ENCODE measurements at regions not wholly inside any gene's neighbourhood (a gene's known extent, or its start where the extent isn't known, plus 50 kb on each side); places are given as distances from the start of the nearest gene placed in this dataset.

DNA sequence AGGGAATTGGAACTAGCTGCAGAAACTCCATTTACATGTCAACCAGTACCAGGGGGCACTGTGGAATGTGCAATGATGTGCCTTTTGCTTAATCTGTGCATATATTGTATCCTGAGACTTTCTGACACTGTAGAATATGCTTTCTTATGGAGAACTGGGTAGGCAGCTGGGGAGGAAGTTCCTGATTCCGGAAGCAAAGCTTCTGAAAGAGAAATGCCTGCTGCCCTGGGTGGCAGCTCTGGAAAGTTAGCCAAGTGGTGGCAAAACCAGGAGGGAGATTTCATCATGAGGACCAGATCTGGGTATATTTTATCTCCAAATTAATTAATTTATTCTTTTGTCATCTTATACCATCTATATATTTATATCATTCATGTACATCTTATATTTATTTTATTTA lies 116.7 kb downstream of the XCL2 start:
- TF ChIP-seq CTCF (CRISPR knock-in tag; IDR thresholded peaks at IDR 0.05) = no peak
- TF ChIP-seq POLR2A (IDR thresholded peaks at IDR 0.05; ENCODE audit: insufficient read depth in 1 of 2, low read depth in 2 of 2, low read length in 2 of 2) = no peak
- TF ChIP-seq, protein P1, sequence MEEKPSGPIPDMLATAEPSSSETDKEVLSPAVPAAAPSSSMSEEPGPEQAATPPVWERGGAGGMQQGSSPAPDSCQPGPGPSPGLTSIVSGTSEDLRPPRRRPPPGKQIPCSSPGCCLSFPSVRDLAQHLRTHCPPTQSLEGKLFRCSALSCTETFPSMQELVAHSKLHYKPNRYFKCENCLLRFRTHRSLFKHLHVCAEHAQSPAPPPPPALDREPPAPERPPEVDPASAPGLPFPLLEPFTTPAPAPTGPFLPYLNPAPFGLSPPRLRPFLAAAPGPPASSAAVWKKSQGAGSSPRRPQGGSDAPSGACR (CRISPR knock-in tag; IDR thresholded peaks at IDR 0.05) = no peak
